ENCODE measurements at regions not wholly inside any gene's neighbourhood (a gene's known extent, or its start where the extent isn't known, plus 50 kb on each side); places are given as distances from the start of the nearest gene placed in this dataset.

- no peak for DNase-seq
Observed at GRCh38 chr10:111999915-112000302, 183.7 kb downstream of the GPAM start.

- DNase-seq, result no peak
Observed at GRCh38 chr10:112000466-112000865, 183.1 kb downstream of the GPAM start.

DNA sequence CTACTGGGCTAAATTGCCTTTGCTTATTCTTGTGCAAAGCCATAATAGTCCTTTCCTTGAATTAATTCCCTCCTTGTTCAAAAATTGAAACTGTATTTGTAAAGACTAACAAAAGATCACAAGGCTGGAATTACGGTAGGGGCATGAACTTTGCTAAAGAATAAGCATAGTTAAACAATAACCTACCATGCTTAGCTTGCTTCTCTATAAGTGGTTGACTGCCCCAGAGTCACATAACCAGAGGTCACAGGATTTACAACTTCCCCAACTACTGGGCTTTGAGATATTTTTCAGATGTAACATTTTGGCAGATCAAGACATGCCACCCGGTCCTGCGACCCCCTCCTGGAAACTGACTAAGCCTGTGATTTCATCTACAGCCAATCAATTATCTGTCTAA, 181.4 kb downstream of the GPAM start:
- no peak for DNase-seq

DNA sequence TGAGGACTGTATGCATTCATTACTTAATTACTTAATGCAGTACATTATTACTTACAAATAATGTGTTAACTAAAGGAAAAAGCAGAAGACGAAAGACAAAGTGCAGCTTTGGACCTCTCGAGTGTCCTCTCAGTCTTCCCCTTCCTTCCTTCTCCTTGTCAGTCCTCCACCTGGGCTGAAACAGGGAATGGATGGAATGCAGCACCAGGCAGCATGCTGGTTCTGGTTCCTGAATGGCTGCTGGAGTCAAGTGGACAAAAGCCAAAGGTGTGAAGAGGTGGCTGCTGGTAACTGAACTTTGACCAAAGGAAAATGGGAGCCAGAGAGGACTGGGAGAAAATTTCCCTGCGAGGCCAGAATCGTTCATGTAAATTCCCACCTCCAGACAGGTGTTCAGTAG, 179.5 kb downstream of the GPAM start:
- DNase-seq, result no peak

DNA sequence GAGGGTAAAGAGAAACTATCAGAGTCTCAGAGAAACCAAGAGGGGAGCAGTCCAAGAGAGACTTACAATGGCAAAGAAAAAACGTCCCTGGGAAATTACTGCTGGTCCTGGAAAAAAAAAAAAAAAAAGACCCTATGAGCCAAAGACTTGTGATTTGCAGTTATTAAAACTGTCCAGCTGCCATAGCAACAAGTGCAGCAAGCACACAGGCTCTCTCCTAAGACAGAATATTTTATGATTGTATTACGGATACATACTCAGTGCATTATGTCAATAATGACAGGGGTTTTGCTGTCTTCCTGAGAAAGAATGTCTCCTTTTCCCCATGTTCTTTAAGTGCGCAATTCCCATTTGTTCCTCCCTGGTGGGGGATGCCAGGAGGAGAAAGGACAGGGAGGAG, 178.5 kb downstream of the GPAM start:
- DNase-seq, result no peak

GRCh38 chr10:112006407-112006806, 177.2 kb downstream of the GPAM start:
- DNase-seq, result no peak

- DNase-seq, result no peak
Observed at GRCh38 chr10:112006831-112007230, 176.7 kb downstream of the GPAM start.

- DNase-seq, result no peak
Observed at GRCh38 chr10:112022196-112022595, 161.4 kb downstream of the GPAM start.

DNA sequence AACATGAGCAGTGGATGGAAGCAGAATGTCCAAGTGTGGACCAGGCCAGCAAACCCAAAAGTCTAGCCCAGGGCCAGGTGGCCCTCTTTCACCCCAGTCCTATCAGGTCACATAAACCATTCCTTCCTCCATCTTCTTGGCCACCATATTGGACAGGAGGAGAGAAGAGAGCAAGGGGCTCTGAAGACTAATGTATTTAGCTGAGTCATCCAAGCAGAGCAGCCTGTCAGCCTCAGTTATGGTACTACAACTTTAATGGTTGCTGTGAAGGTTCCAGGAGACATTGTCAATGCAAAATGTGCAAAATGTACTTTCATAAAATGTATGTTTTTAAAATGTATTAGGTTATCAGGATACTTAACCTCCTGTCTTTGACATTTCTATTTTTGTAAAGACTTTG, 159.5 kb downstream of the GPAM start:
- no peak for DNase-seq

DNA sequence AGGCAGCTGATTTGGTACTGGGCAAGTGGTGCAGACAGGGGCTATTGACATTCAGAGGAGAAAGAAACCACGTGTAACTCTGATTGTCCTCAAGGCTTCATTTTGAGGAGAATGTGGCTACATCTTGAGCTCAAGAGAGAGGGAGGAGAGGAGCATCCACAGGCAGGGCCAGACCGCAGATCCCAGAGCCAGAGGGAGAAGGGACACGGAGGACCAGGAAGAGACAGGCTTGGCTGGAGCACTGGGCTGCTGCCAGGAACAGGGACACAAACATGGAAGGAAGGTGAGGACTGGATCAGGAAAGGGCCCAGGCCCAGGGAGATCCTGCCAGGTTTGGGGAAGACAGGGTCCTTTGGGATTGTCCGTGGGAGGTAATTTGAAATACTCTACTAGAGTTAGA, 158.3 kb downstream of the GPAM start:
- DNase-seq, result no peak

GRCh38 chr10:112026438-112026837, 157.1 kb downstream of the GPAM start:
- DNase-seq, result no peak

- DNase-seq, result no peak
Observed at GRCh38 chr10:112027731-112028280, 155.8 kb downstream of the GPAM start.

DNA sequence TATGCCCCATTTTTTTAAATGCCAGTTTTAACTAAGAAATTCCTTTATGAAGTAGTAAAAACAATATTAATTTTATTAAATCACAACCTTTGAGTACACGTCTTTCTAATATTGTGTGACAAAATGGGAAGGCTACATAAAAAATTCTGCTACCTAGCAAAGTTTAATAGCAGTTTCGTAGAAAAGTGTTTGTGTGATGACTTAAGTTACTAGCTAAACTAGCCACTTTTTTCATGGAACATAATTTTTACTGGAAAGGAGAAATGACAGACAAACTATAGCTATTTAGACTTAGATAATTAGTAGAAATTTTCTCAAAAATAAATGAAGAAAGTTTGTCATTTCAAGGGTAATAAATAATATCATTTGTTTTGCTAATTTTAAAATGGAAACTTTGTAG, 153.1 kb downstream of the GPAM start:
- DNase-seq, result no peak

DNA sequence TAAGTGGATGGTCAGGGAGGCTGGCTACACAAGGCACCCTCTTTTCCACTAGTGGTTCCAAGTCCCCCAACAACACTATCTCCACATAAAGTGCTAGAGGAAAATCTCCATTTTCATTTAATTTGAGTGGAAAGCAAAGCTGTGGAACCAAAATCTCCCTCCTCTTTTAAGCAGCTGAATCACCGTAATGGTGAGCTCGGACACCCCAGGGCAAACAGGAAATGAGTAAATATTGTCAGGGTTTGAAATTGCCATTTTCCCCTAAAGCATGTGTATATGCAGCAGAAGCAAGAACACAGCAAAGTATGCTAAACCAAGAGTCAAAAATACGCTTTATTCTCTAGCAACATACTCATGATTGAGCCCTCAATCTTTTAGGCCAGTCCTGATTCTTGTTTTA, 143.7 kb downstream of the GPAM start:
- no peak for DNase-seq

- no peak for DNase-seq
Observed at GRCh38 chr10:112040696-112041095, 142.9 kb downstream of the GPAM start.

GRCh38 chr10:112045938-112046337, 137.6 kb downstream of the GPAM start:
- DNase-seq, result no peak

DNA sequence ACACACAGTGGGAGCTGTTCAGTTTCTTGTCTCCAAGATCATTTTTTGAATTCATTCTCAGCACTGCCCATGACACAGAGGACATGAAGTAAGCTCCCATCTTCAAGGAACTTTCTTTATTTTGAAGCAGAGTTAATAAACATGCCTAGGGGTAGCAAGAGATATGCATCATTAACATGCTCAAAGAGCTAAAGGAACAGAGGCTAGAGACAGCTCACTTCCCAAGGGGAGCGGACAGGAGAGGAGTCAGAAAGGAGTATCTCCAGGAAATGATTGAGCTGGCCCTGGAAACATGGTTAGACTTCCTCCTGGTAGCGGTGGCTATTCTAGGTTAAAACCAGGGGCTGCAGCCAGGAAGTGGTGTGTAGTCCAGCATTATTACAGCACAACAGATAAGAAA, 135.9 kb downstream of the GPAM start:
- DNase-seq, result no peak

- no peak for DNase-seq
Observed at GRCh38 chr10:112052166-112052565, 131.4 kb downstream of the GPAM start.

- DNase-seq, result no peak
Observed at GRCh38 chr10:112053895-112054294, 129.7 kb downstream of the GPAM start.

- DNase-seq, result no peak
Observed at GRCh38 chr10:112054516-112054915, 129.0 kb downstream of the GPAM start.

DNA sequence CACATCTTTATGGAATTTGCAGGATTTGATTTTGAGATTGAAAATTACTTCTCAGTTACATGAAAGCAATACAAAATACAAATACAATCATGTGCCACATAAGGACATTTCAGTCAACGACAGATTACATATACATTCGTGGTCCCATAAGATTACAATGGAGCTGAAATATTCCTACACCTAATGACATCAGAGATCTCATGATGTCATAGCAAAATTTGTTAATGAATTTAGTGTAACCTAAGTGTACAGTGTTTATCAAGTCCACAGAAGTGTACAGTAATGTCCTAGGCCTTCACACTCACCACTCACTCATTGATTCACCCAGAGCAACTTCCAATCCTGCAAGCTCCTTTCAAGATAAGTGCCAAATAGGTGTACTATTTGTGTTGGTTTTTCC, 126.5 kb downstream of the GPAM start:
- DNase-seq, result no peak

- no peak for DNase-seq
Observed at GRCh38 chr10:112059220-112059619, 124.3 kb downstream of the GPAM start.

DNA sequence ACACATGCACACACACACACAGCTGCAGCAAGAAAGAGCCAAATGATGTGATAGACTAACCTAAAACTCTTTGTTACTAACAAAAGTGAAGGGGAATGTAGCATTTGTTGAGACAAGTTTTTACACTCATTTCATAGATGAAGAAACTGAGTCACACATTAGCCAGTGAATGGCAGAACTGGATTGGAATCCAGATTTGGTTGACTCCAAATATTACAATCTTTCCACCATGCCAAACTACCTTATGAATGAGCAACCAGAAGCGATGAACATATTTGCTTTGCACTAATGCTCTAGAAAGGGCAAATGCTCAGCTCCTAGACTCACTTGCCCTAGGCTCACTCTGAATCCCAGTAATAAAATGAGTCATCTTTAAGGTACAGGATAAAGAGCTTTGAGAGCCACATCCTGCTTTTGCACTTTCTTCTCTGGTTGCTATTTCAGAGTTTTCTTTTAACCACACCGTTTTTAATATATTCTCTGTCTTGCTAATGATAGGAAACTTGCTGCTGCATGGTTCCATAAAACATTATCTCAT, 111.9 kb downstream of the GPAM start:
- no peak for DNase-seq

DNA sequence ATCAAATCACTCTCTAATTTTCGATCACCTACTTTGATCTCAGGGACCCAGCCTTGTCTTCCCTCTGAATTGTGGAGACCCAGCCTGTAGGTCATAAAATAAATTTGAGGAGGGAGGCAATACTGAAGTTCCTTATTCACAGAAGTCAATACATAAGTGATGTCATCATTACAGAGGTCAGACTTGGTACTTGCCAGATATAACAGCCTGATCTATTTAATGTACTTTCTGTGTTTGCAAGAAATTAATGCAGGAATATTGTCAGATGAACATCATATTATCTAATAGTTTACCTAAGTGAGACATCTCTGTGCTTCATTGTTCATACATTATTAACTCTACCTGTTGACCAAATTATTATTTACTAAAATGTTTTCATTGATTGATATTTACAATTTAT, 105.6 kb downstream of the GPAM start:
- DNase-seq, result no peak

DNA sequence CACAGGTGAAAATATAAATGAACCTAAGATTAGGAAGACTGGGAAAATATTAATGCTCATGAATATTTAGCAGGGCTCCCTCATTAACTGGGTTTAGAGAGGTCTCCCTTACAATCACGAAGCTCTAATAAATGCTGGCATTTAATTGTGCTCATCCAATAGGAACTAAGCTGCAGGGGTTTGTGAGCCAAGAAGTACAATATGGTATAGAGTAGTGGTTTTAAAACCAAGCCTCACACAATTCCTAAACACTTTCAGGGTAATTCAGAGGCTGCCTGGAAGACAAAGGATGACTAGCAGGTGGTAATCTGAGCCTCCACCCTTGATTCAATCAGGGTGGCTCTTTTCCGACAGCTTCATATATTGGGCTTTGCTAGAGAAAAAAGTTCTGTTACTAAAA, 103.3 kb downstream of the GPAM start:
- DNase-seq, result no peak

DNA sequence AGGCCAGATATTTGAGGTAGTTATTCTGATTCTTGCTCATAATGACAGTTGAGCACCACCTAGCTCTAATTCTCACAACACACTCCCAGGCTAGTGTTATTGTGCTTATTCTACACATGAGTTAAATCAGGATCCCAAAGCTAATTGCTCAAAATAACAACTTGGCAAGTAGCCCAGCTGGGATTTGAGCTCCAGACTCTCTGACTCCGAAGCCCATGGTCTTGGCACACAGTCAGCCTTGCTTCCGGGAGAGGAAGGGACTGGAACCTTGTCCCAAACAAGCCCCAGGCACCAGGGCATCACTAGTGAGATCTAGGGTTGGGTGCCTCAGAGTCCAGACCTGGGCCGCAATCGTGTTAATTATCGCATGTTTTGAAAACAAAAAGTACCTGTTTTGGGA, 101.4 kb downstream of the GPAM start:
- DNase-seq, result no peak
